NCI-H748 treated with DMSO at 0.1 percent for 48 hours (cell line): ENCODE measurements at regions not wholly inside any gene's neighbourhood (a gene's known extent, or its start where the extent isn't known, plus 50 kb on each side); places are given as distances from the start of the nearest gene placed in this dataset.
"Not testable (repeated sequence)": the region's sequence is repeated elsewhere in the genome, so short reads cannot be mapped to it uniquely, and the experiment has no call there.

Experiments
- DNase-seq: peaks from one replicate; lab custom pipeline; 2025; lab: John Stamatoyannopoulos, UW

DNA sequence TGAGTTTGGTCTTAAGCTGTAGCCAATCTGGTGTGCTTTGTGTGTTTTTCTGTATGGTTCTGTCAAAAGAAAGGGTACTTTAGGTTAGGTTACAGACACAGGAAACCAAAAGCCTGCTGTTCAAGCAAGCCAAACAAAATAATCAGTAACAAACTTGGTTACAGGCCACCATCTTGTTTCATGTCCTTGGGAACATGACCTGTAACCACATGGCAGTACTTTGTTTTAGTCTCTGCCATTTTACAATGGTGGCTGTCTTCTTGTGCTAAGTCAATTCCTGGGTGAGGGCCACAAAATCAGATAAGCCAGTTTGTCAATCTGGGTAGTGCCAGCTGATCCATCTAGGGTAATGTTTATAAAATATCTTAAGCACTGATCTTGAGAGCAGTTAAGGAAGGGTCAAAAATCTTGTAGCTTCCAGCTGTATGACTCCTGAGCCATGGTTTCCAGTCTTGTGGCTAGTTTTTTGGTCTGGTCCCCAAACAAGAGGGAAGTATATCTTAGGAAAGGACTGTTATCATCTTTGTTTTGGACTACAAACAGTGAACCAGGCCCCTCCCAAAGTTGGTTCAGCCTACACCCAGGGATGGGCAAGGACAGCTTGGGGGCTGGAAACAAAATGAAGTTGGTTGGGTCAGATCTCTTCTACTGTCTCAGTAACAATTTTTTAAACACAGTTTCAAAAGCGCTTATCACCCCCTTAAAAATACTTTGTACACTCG, 90.0 kb downstream of the IGLL5 start:
- no peak for DNase-seq

DNA sequence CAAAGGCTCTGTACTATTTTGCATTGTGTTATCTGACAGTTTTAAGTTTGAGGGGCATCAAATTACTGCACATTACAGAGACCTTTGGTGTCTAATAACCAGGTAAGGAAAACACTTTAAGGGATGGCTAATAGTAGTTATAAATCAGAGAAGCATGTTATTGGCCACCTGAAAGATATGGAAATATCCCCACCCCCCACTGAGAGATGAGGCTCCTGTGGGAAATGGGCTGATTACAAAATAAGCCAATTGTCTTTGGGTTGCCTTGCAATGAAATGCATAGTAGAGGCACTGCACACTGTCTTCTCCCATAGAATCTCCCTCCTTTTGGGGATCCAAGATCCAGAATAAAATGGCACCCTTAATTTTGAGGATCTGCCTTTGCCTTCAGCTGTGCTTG, 91.0 kb downstream of the IGLL5 start:
- no peak for DNase-seq

DNA sequence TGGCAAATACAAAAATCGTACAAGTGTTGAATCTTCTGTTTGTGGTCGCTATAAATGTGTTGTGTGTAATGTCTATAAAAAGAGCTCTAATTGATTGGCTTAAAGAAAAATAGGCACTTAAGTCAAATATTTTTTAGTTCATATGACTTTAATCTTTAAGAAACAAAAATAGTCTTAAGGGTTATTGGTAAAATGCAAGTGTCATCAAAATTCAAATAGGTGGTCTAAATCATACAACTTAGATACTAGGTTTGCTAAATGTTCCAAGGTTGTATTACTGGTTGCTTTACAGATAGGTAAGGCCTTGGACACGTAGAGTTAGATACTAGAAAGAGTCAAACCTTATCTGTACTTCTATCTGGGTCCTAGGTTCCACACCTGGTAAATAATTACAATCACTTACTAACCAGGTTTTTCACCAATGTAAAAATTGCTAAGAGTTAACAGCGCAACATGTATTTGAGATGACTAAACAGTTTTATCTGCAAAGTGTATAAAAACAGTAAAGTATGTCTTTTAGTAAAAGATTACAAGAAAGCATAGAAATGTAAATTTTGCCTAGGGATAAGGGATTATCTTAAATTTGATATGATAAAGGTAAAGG, 91.1 kb upstream of the GNAZ start:
- no peak for DNase-seq

DNA sequence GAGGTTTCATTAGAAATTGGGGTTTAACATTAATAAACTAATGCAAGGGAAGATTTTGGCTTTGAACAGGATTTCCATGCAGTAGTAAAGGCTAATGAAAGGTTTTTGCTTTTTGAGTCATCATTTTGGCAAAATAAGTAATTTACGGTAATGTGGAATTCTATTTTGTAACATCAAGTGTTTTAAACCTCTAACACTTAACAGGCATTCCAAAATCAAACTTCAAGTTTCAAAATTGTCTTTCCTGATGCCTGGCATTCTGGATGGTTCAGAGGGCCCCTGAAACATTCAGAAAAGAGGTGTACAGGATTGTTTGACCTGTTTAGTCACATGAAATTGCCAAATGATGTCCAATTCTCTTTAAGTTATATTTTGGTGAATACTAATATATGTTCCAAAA, 90.4 kb upstream of the GNAZ start:
- no peak for DNase-seq

DNA sequence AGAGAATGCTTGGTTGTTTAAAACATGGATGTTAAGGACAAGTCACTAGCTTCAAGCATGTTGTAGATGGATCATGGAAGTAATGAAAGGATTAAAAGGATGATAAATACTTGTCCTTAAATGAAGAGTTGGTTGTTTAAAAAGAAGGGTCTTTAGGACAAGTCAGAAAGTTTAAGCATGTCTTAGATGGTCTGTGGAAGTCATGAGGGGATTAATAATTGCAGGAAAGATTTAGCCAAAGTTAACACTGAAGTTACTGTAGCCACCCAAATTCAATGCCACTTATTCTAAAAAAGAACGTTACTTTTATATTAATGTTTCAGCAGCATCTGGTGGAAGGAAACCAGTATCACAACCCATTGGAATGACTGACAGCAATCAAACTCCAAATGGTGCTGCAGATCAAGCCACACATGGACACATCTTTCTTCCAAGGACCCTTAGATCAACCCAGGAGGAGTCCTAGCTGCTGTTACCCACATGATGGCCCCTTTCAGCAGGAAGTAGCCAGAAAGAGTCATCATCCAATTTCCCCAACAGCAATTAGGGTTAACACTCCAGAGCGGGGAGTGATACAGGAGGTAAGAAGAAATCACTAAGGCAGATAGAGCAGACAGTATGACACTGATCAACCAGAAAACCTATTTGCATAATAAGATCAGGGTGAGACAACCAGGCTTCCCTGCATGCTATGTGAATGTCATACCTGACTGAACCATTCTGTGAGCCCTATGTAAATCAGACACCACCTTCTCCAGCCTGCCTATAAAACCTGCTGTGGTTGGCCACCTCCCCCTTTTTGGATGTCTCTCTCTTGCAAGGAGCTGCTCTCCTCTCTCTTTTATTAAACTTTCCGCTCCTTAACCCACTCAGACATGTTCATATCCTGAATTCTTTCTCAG, 88.4 kb upstream of the GNAZ start:
- no peak for DNase-seq

DNA sequence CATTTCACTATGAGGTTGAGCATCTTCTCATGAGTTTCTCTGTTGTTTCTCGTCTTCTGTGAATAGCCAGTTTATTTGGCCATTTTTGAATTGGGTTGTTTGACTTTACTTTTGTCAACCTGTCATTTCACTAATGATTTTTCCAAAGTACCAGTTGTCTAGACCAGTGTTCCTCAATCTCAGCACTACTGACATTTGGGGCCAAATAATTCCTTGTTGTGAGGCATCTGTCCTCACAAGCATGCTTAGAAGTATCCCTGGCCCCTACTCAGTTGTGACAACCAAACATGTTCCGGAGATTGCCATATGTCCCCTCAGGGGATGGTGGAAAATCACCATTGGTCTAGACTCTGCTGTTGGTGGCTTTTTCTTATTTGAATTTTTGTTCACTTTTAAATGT, 87.7 kb upstream of the GNAZ start:
- no peak for DNase-seq

DNA sequence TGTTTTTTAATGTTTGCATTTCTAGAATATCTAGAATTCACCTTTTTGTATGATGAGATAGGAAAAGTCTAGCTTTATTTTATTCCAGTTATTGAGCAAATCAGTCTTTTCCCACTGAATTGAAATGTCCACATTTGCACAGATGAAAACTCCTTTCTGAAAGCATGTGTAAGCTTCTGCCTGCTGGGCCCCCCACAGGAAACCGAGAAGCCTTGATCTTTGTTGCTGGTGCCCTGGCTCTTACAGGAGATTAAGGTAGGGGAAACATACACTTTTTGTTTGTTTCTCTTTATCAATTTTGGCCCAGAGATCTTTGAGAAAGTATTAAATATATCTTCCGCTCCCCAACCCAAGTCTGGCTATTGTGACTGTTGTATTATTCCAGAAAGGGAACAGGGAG, 87.2 kb upstream of the GNAZ start:
- DNase-seq = no peak

DNA sequence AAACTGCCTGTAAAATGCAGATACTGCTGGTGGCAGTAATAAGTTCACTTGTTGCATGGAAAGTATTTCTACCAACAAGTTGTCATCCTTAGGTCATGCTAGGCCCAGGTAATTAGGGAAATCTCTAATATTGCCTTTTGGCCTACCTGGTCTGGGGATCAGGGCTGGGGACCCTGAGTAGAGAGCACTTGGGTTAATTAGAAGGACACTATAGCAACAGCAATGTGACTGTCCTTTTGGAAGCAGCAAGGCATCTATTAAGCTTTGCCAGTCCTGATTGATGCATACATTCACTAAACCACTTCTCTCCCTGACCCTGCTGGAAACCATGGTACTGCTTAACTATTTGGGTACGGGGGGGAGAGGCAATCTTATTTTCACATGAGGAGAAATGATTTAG, 86.5 kb upstream of the GNAZ start:
- no peak for DNase-seq

DNA sequence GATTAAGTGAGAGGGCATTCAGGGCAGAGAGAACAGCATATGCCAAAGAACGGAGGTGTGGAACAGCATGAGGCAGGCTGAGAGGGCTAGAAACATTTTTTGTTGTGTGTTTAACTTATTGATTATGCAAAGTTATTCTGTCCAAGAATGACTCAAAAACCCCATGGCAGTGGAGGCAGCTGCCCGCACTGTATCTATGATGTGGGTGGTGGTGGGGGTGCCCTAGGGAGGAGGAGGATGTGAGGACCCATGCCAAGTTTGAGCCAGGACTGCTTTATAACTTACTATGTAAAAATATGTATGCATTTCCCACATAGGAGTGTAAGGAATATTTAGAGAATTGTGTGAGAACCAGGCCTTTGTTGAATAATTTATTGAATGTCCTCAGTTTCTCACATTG, 85.4 kb upstream of the GNAZ start:
- no peak for DNase-seq

DNA sequence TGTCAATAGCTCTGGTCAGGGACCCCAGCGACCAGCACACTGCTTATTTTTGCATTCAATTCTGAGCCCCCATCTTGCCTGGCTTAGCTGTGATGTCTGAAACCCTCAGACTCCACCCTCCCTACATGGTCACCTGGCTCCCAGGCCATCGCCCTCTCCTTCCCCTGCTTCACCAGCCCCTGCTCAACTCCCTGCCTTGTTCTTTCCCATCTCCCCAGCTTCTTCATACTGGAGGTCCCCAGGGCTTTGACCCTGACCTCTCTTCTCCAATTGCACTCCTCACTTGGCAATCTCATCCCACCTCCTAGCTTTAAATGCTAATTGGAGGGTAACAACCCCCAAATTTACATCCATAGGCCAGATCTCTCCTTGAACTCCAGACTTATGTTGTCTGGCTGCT, 84.3 kb upstream of the GNAZ start:
- DNase-seq = no peak

DNA sequence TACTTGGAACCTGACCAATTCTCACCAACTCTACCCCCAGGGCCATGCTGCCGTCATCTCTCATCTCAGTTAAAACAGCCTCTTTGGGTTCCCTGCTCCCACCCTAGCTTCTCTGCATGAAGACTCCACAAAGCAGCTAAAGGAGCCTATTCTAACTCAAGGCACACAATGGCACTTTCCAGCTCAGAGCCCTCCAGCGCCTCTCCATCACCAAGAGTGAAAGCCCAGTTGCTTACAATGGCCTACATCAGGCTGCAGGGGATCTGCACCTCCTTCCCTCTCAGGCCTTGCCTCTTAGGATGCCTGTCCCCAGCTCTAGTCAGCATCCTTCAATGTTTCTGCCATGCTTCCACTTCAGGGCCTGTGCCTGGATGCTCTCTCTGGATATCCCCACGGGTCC, 83.7 kb upstream of the GNAZ start:
- no peak for DNase-seq

DNA sequence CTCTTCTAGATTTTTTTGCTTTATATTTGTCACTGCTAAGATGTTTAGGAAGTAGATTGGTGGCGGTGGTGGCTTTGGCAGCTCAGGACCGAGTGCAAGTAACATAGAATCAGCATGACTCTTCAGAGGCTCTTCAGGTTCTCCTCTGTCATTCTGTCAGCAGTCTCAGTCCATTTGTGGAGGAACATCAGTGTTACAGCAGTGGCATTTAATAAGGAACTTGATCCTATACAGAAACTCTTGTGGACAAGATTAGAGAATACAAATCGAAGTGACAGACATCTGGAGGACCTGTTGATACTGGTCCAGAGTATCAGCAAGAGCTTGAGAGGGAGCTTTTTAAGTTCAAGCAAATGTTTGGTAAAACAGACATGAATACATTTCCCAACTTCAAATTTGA, 82.2 kb upstream of the GNAZ start:
- DNase-seq = no peak

DNA sequence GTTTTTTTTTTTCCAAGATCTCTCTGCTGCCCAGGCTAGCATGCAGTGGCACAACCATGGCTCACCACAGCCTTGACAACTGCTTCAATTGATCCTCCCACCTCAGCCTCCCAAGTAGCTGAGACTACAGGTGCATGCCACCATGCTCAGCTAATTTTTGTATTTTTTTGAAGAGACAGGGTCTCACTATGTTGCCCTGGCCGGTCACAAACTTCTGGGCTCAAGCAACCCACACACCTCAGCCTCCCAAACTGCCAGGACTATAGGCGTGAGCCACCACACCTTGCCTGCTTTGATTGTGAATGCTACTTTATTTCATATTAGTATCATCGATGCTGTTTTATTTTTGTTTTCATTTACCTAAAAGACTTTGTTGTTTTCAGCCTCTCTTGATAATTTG, 81.5 kb upstream of the GNAZ start:
- DNase-seq = no peak

DNA sequence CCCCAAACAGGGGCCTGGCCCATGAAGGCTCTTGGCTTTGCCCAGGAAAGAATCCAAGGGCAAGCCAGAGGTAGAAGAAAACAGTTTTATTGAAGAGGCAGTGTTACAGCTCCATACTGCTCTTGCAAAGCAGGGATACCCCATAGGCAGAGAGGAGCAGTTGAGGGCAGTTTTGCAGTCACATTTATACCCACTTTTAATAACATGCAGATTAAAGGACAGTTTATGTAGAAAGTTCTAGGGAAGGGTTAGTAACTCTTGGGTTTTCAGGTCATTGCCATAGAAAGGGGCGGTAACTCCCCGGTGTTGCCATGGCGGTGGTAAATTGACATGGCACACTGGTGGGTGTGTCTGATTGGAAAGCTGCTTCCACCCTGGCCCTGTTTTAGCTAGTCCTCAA, 80.5 kb upstream of the GNAZ start:
- DNase-seq = no peak

DNA sequence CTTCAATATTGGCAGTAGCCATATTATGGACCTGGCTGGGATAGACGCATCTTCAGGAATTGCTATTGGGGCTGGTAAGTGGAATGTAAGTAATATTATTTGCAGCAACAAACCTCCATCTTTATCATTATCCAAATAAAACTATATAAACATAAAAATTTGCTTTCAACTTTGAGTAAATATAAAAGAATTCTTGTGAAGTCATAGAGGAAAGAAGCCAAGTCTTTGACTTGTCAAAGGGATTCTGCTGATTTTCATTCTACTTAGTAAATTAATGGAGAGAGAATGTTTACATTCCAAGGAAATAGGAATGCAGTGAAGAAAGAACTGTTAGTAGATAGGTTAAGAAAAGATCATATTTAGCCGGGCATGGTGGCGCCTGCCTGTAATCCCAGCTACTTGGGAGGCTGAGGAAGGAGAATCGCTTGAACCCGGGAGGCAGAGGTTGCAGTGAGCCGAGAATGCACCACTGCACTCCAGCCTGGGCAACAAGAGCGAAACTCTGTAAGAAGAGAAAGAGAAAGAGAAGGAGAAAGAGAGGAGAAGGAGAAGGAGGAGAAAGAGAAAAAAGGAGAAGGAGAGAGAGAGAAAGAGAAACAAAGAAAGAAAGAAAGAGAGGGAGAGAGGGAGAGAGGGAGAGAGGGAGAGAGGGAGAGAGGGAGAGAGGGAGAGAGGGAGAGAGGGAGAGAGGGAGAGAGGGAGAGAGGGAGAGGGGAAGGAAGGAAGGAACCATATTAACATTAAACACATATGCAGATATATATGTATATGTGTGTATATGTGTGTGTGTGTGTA, 79.4 kb upstream of the GNAZ start:
- DNase-seq = not testable (repeated sequence)

DNA sequence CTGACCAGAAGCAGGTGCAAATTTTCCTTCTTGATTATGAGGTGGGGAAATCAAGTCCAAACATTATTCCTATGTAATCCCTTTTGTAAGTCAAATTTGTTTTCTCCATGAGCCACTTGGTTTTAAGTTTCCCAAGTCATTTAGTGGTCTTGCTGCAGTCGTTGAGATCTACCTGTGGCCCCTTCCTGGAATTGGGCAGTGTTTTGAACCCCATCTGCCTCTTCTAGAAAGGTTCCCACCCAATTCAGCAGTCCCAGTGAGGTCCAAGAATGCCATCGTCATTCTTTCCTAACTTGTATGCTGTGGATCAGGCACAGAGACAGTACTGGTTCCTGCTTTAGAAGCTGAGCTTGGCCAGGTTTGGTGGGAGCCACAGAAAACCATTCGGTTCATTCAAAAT, 77.8 kb upstream of the GNAZ start:
- no peak for DNase-seq

DNA sequence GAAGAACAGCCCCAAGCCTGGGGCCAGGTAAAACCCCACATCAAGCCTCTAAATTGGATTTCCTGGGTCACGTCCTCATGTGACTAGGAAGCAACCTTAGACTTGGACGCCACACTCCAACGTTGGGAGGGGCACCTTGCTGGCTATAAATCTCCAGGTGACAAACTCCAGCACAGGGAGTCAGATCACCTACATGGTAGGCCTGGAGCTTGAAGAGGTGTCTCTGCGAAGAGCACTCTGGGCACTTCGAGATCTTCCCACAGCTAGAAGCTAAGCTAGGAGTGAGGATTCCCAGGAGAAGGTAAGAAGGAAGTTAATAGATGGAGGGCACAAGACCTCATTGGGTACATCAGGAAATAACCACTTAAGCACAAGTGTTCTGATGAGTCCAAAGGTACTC, 77.1 kb upstream of the GNAZ start:
- DNase-seq = no peak

DNA sequence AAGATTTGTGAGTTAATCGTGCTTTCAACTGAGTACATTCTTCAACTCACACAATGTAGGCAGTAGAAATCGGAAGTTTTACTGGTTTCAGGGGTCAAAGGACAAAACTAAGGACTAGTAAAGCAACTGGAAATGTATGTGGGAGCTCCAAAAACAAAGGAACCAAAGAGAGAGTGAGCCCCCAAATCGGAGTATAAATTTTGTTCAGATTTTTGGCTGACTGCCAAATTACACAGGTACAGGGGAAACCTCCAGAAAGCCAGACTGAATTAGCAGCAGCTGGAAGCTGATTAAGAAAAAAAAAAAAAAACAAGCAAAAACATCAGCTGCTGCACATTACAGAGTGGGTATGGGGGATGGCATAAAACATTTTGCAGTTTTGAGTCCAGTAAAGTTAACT, 75.2 kb upstream of the GNAZ start:
- no peak for DNase-seq

DNA sequence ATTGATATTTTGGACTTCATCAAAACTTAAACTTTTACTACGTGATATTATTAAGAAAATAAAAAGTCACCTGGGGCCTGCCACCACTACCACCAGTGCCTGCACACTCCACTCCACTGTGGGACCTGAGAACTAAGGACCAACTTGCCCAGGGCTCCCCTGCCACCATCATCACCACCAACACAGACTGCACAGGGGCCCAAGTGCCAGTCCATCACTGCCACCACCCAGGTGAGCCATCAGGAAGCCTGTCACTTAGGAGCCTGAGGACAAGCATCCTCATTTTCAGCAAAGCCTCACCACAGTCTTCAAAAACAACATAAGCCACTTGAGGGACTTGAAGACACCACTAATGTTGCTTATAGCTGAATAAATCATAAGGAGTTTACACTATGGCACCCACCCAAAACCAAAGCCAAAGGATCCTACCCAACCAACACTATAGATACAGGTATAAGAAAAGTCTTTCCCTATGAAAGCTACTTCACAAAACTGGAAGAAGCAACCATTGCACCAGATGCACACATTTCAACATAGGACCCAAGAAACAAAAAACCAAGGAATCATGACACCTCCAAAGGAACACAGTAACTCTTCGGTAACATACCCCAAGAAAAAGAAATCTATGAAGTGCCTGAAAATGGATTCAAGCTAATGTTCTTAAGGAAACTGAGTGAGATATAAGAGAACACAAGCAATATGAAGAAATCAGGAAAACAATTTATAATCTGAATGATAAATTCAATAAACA, 73.6 kb upstream of the GNAZ start:
- DNase-seq = no peak

DNA sequence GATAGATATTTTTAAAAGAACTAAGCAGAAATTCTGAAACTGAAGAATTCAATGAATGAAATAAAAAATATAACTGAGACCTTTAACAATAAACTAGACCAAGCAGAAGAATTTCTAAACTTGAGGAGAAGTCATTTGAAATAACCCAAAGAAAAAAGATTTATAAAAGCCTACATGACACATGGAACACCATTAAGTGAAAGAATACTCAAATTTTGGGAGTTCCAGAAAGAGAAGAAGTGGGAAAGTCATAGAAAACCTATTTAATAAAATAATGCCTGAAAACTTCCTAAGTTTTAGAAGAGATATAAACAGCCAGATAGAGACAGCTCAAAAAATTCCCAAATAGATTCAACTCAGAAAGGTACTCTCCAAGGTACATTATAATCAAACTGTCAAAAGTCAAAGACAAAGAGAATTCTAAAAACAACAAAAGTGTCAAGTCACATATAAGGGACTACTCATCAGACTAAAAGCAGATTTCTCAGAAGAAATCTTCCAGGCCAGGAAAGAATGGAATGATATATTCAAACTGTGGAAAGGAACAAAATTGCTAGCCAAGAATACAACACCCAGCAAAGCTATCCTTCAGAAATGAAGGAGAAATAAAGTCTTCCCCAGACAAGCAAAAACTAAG, 72.9 kb upstream of the GNAZ start:
- DNase-seq = no peak

DNA sequence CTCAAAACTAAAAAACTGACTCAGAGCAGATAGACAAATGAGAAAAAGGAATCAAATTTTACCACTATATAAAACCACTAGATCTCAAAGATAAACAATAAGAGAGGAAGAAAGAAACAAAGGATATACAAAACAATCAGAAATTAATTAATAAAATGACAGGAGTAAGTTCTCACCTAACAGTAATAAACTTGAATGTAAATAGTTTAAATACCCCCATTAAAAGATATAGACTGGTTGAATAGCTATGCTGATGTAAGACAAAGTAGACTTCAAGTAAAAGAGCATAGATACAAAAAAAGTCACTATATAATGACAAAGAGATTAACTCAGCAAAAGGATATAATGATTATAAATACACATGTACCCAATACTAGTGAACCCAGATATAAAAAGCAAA, 72.3 kb upstream of the GNAZ start:
- no peak for DNase-seq
